Mucosa of rectum (tissue), 2 donors: ENCODE measurements at regions not wholly inside any gene's neighbourhood (a gene's known extent, or its start where the extent isn't known, plus 50 kb on each side); places are given as distances from the start of the nearest gene placed in this dataset.

ENCODE experiments used
- H3K27ac ChIP-seq, 2 donors: one replicate each; pipeline ENCODE4 v1.7.0; 2013; ENCODE audit warnings: inconsistent platforms in 2 of 2, low read depth in 2 of 2, low read length in 2 of 2
- H3K27me3 ChIP-seq, 2 donors: one replicate each; pipeline ENCODE4 v1.7.0; 2013; ENCODE audit warnings: low read length in 2 of 2; ENCODE audit not compliant: control insufficient read depth in 2 of 2, insufficient read depth in 2 of 2
- H3K36me3 ChIP-seq, 2 donors: one replicate each; pipeline ENCODE4 v1.7.0; 2013; ENCODE audit warnings: low read length in 2 of 2; ENCODE audit not compliant: control insufficient read depth in 2 of 2, insufficient read depth in 2 of 2
- H3K4me1 ChIP-seq, 2 donors: one replicate each; pipeline ENCODE4 v1.7.0; 2013; ENCODE audit warnings: low read length in 2 of 2, mild to moderate bottlenecking in 1 of 2; ENCODE audit not compliant: control insufficient read depth in 2 of 2, insufficient read depth in 2 of 2
- H3K4me3 ChIP-seq, 2 donors: one replicate each; pipeline ENCODE4 v1.7.0; 2013; ENCODE audit warnings: low read length in 2 of 2
- H3K9ac ChIP-seq, 2 donors: one replicate each; pipeline ENCODE4 v1.7.0; 2013; ENCODE audit warnings: low read length in 2 of 2, low read depth in 1 of 2, mild to moderate bottlenecking in 1 of 2
- H3K9me3 ChIP-seq, 2 donors: one replicate each; pipeline ENCODE4 v1.7.0; 2013; ENCODE audit warnings: low read length in 2 of 2; ENCODE audit not compliant: control insufficient read depth in 2 of 2
- donor health status: healthy.
- donor health status: Normal muscosa, but diverticular disease.

GRCh38 chrX:39582976-39583375 lies 514.8 kb downstream of the BCOR start:
- Histone ChIP-seq H3K9me3 (no peaks in the 10 kb centered on the region), H3K27me3 (peaks cover 0 to 12% of the 10 kb centered on the region in 2 donors), H3K36me3 (no peaks in the 10 kb centered on the region), H3K27ac (no peak overlapping the region), H3K9ac (no peak overlapping the region), H3K4me3 (no peak overlapping the region), H3K4me1 (no peaks in the 10 kb centered on the region)

- Histone ChIP-seq H3K4me1 (no peaks in the 10 kb centered on the region), H3K27ac (no peak overlapping the region), H3K27me3 (peaks cover 0 to 4% of the 10 kb centered on the region in 2 donors), H3K9me3 (no peaks in the 10 kb centered on the region), H3K4me3 (no peak overlapping the region), H3K36me3 (no peaks in the 10 kb centered on the region), H3K9ac (no peak overlapping the region)
These were observed 511.9 kb downstream of the BCOR start for GRCh38 chrX:39585808-39586207.

- H3K9me3 ChIP-seq = no peaks in the 10 kb centered on the region
- no peak overlapping the region for H3K27ac ChIP-seq
- H3K9ac ChIP-seq = no peak overlapping the region
- no peak overlapping the region for H3K4me3 ChIP-seq
- peaks cover 0 to 4% of the 10 kb centered on the region in 2 donors for H3K27me3 ChIP-seq
- no peaks in the 10 kb centered on the region for H3K4me1 ChIP-seq
- no peaks in the 10 kb centered on the region for H3K36me3 ChIP-seq
These were observed 511.4 kb downstream of the BCOR start for GRCh38 chrX:39586359-39586758.

DNA sequence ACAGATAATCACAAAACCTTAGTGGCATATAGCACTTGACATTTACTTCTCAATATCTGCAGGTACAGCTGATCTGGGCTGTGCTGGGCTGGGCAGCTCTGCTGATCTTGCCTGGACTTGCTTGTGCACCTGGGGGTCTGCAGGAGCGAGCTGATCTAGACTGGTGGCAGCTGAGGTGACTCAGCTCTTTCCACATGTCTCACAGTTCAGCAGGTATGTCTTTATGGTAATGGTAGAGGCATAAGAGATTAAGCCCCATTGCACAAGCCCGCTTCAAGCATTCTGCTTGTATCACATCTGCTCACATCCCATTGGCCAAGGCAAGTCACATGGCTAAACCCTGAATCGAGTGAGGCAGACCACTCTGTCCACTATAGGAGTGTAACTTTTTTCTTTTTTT lies 506.7 kb downstream of the BCOR start:
- H3K4me1 ChIP-seq = no peaks in the 10 kb centered on the region
- no peaks in the 10 kb centered on the region for H3K36me3 ChIP-seq
- no peaks in the 10 kb centered on the region for H3K9me3 ChIP-seq
- H3K4me3 ChIP-seq = no peak overlapping the region
- H3K27me3 ChIP-seq = no peaks in the 10 kb centered on the region
- no peak overlapping the region for H3K27ac ChIP-seq
- no peak overlapping the region for H3K9ac ChIP-seq

- H3K9ac ChIP-seq = no peak overlapping the region
- no peaks in the 10 kb centered on the region for H3K9me3 ChIP-seq
- H3K27ac ChIP-seq = no peak overlapping the region
- H3K36me3 ChIP-seq = no peaks in the 10 kb centered on the region
- H3K4me1 ChIP-seq = no peaks in the 10 kb centered on the region
- no peak overlapping the region for H3K4me3 ChIP-seq
- no peaks in the 10 kb centered on the region for H3K27me3 ChIP-seq
These were observed 505.0 kb downstream of the BCOR start for GRCh38 chrX:39592776-39593175.

DNA sequence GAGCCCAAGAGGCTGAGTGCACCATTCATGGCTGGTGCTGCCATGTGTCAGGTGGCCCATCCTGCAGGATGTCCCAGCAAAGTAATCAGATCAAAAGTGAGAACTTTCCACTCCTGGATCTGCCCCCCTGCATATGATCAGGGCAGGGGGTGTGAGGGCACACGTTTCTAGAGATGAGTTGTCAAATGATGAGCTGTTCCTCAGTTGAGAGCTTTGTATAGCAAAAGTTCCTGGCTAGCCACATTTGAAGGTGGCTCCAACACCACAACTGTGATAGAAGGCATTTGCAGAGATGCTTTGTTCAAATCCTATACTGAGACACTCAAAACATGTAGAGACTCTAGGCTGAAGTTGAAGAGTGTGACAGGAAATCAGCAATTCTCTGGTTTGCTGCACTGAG lies 501.8 kb downstream of the BCOR start:
- no peak overlapping the region for H3K27ac ChIP-seq
- no peaks in the 10 kb centered on the region for H3K36me3 ChIP-seq
- H3K27me3 ChIP-seq = peaks cover 2% of the 10 kb centered on the region in 2 donors
- no peak overlapping the region for H3K9ac ChIP-seq
- H3K9me3 ChIP-seq = no peaks in the 10 kb centered on the region
- no peak overlapping the region for H3K4me3 ChIP-seq
- H3K4me1 ChIP-seq = no peaks in the 10 kb centered on the region

DNA sequence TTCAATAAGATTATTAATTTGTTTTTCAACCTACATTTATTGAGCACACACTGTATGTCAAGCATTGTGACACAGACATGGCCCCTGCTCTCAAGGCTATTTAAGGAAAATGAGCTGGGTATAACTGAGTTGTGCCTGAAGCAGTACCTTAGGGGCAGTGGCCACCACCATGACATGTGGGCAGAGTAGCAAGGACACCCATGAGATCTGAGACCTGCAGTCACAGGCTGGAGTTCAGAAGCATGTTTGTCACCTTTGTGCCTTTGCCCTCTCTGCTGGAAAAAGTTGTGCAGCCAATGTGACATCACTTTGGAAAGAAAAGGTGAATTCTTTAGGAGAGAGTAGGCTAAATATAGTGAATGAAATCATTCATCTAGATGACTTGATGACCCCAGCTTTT lies 501.3 kb downstream of the BCOR start:
- no peak overlapping the region for H3K9ac ChIP-seq
- H3K36me3 ChIP-seq = no peaks in the 10 kb centered on the region
- peaks cover 2% of the 10 kb centered on the region in 2 donors for H3K27me3 ChIP-seq
- no peak overlapping the region for H3K27ac ChIP-seq
- H3K9me3 ChIP-seq = no peaks in the 10 kb centered on the region
- no peak overlapping the region for H3K4me3 ChIP-seq
- H3K4me1 ChIP-seq = no peaks in the 10 kb centered on the region

DNA sequence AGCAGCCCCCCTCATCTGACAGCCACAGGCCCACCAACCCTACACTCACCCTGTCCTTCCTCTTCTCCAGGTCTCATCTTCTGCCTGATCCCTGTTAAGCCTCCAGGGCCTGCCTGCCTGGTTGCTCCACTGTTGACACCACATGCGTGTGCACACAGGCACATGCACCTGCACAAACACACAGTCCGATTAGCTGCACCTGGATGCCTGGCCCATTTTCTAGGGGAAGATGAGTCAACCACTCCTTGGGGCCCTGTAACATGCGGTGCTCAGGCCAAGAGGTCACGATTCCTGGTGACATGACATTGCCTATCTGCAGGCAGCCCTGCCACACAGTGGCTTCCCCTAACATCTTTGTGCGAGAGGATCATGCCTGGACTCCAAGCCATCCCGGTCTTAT lies 498.4 kb downstream of the BCOR start:
- H3K27ac ChIP-seq = no peak overlapping the region
- no peak overlapping the region for H3K4me3 ChIP-seq
- H3K9ac ChIP-seq = no peak overlapping the region
- H3K27me3 ChIP-seq = peaks cover 2% of the 10 kb centered on the region in 2 donors
- no peaks in the 10 kb centered on the region for H3K4me1 ChIP-seq
- H3K9me3 ChIP-seq = no peaks in the 10 kb centered on the region
- H3K36me3 ChIP-seq = no peaks in the 10 kb centered on the region

DNA sequence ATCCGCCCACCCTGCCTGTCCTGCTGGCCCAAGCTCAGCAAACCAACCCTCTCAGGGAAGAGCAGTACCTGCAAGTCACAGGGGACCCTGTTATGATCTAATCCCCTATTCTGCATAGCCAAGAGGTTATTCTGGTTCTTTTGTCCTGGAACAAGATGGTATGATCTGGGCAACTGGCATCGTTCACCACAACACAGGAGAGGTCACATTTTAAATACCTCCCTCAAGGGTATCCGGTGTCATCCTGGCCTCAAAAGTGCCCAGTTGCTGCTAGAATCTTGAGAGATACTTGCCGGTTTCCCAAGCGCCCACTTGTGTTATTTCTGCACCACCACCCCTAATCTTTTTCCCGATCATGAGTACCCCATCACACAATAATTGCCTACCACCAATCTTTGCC lies 497.5 kb downstream of the BCOR start:
- Histone ChIP-seq H3K9ac (no peak overlapping the region), H3K27me3 (peaks cover 2% of the 10 kb centered on the region in 2 donors), H3K4me3 (no peak overlapping the region), H3K36me3 (no peaks in the 10 kb centered on the region), H3K27ac (no peak overlapping the region), H3K9me3 (no peaks in the 10 kb centered on the region), H3K4me1 (no peaks in the 10 kb centered on the region)

DNA sequence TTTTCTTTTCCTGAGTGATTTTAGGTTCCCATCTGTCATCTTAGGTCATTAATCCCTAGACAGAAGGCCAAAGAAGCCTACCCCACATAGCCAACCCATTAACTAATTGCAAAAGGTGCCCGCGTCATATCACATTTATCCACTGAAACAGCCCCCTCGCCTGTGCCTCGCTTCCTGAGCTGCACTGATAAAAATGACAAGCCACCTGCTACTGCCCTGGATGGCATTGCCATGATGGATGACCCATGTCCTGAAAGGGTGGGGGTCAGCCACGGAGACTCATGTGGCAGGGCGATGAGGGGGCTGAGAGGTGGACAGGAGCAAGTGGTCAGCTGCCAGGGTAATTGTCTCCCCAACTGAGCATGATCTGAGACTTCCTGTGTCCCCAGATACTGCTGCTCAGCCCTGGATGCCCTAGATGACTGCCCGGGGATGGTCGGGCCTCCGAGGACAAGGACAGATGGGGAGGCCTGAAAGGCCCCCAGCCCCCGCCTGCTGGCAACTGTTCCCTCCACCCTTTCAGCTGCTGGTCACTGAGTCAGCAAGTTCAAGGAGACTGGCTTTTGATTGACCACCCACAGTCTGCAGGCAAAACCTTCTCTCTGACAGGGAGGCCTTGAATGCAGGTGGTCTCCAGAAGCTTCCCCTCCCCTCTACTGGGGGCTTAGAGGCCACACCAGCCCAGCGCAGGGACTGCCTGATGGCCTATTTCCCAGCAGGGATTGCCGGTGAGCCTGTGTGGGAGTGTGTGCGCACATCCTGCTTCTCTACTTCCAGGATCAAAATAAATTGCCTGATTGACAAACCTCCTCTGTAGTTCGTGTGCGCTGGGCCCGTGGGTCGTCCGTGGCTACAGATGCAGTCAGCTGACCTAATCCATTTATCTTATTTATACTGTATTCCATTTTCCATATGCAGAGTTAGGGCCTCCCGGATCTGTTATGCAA lies 496.3 kb downstream of the BCOR start:
- no peaks in the 10 kb centered on the region for H3K4me1 ChIP-seq
- H3K27ac ChIP-seq = no peak overlapping the region
- H3K36me3 ChIP-seq = no peaks in the 10 kb centered on the region
- H3K9me3 ChIP-seq = no peaks in the 10 kb centered on the region
- H3K27me3 ChIP-seq = peaks cover 2% of the 10 kb centered on the region in 2 donors
- no peak overlapping the region for H3K9ac ChIP-seq
- no peak overlapping the region for H3K4me3 ChIP-seq
